GM13977 (cell line): ENCODE measurements at regions not wholly inside any gene's neighbourhood (a gene's known extent, or its start where the extent isn't known, plus 50 kb on each side); places are given as distances from the start of the nearest gene placed in this dataset.

Experiments used
- DNase-seq: peaks from one replicate; pipeline ENCODE4 v3.0.0; 2012; ENCODE audit warnings: low spot score
- in situ Hi-C: fragments of 300-500 bp; cut with MboI; formaldehyde crosslinking; loops from one replicate; pipeline ENCODE4 v1.12.0; 2022; ENCODE audit warnings: low sequenced_read_pairs, low pct_unique_long_range_greater_than_20kb, mixed read lengths, inconsistent platforms; ENCODE audit not compliant: unreplicated experiment
- TF ChIP-seq, protein P1 (sequence below): IDR thresholded peaks from 2 replicates; pipeline ENCODE4 v1.5.1; 2012; ENCODE audit warnings: mild to moderate bottlenecking, control low read depth; ENCODE audit not compliant: insufficient read depth; ENCODE audit errors: extremely low read depth, missing control alignments

DNA sequence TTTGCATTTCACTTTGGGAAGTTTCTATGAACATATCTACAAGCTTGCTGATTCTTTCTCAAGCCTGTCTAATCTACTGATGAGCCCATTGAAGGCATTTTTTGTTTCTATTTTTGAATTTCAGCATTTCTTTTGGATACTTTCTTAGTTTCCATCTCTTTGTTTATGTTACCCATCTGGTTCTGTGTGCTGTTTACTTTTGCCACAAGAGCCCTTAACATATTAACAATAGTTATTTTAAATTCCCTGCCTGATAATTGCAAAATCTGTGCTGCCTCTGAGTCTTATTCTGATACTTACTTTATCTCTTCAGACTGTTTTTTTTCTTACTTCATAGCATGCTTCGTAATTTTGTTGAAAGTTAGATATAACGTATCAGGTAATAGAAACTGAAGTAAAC is 75.8 kb upstream of the ZRANB2 start:
- in situ Hi-C loops, result no loop called here
- no peak for DNase-seq
- TF ChIP-seq, protein P1, sequence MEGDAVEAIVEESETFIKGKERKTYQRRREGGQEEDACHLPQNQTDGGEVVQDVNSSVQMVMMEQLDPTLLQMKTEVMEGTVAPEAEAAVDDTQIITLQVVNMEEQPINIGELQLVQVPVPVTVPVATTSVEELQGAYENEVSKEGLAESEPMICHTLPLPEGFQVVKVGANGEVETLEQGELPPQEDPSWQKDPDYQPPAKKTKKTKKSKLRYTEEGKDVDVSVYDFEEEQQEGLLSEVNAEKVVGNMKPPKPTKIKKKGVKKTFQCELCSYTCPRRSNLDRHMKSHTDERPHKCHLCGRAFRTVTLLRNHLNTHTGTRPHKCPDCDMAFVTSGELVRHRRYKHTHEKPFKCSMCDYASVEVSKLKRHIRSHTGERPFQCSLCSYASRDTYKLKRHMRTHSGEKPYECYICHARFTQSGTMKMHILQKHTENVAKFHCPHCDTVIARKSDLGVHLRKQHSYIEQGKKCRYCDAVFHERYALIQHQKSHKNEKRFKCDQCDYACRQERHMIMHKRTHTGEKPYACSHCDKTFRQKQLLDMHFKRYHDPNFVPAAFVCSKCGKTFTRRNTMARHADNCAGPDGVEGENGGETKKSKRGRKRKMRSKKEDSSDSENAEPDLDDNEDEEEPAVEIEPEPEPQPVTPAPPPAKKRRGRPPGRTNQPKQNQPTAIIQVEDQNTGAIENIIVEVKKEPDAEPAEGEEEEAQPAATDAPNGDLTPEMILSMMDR, result no peak

DNA sequence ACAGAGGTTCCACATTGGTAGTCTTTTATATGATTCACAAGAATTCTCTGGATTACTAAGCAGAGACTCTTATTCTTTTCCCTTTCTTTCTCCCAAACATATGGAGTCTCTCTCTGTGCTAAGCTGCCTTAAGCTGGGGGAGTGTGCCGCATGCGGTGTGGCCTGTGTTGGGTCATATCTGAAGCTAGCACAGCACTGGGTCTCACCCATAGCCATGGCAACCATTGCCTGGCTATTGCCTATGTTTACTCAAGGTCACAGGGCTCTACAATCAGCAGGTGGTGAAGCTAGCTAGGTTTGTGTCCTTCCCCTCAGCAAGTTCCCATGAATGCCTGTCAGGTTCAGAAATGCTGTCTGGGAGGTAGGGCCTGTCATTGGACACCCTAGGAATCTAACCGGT is 73.6 kb upstream of the ZRANB2 start:
- TF ChIP-seq, protein P1, result no peak

DNA sequence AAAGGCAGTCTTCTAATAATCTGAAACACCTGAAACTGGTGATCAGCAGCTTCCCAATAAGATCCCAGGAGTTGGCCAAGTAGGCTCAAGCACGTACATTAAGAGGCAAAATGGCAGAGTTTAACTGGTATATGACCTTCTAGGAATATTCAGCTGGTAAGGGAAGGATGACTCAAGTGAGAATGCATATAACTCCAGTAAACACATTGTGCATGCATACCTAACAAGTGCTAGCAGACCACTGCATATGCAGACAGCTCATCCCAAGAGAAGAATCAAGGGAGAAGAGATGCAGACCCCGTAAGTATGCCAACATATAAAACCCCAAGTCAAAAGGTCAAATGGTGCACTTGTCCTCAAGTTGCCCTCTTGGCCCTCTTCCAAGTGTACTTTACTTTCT is 73.0 kb upstream of the ZRANB2 start:
- in situ Hi-C loops, result no loop called here
- TF ChIP-seq, protein P1, result no peak
- no peak for DNase-seq

More for the DNA sequence above, 73.6 kb upstream of the ZRANB2 start:
- DNase-seq, result no peak
- in situ Hi-C loops, result no loop called here

GRCh38 chr1:71147637-71148360 is 67.0 kb upstream of the ZRANB2 start:
- in situ Hi-C loops, result no loop called here
- no peak for DNase-seq
- TF ChIP-seq, protein P1, result no peak

- DNase-seq, result no peak
- in situ Hi-C loops, result no loop called here
- TF ChIP-seq, protein P1, result no peak
These were observed 54.7 kb upstream of the ZRANB2 start for GRCh38 chr1:71135571-71135970.
